Inflammatory macrophage (primary cell): ENCODE measurements at regions not wholly inside any gene's neighbourhood (a gene's known extent, or its start where the extent isn't known, plus 50 kb on each side); places are given as distances from the start of the nearest gene placed in this dataset.
"Not testable (repeated sequence)": the region's sequence is repeated elsewhere in the genome, so short reads cannot be mapped to it uniquely, and the experiment has no call there.

Source experiments
- DNase-seq, 2 donors: peaks; one replicate each; pipeline ENCODE4 v3.0.0-alpha.2; 2020 to 2022

GRCh38 chr1:226461087-226461486 is 53.2 kb upstream of the PARP1 start:
- no peak for DNase-seq

GRCh38 chr1:226463925-226464586 is 56.2 kb upstream of the PARP1 start:
- DNase-seq, result no peak

DNA sequence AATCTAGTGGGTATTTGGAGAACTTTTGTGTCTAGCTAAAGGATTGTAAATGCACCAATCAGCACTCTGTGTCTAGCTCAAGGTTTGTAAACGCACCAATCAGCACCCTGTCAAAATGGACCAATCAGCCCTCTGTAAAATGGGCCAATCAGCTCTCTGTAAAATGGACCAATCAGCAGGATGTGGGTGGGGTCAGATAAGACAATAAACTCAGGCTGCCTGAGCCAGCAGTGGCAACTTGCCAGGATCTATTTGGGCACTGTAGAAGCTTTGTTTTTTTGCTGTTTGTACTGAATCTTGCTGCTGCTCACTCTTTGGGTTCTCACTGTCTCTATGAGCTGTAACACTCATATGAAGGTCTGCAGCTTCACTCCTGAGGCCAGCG is 56.7 kb upstream of the PARP1 start:
- not testable (repeated sequence) for DNase-seq

DNA sequence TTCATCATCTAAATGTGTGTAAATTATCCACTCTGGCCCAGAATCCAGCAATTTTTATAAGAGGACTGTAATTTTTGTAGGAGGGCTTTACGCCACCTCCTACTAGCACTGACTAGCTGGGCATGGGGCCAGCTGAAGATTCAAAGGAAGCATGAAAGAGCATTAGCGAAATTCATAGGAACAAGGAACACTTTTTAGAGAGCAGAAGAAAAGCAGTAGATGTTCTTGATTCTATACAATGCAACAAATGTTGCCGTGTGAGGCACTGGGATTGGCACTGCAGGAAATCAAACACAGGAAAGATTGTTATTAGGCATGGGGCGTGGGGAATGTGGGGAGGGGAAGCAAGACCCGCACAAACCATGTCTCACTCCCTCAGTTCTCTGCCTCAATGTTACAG is 58.4 kb upstream of the PARP1 start:
- no peak for DNase-seq

DNA sequence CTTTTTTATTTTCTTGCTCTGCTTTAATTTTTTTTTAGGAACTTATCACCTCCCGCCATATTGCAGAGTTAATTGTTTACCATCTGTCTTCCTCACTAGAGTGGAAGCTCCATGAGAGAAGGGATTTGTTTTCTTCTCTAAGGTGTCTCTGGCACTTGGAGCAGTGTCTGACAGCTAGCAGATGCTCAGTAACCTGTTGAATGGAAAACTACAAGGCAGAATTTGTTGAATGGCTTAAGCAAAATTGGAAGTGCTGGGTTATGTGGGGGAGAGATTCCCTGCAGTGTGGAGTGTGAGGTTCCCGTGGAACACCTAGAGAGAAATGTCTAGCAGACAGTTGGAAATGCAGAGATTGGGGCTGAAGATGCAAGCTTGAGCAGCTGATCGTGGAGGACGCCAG is 59.5 kb upstream of the PARP1 start:
- no peak for DNase-seq

- peak; percentile 56 to 68 for DNase-seq
Observed at GRCh38 chr1:226470921-226471866, 63.3 kb upstream of the PARP1 start.

GRCh38 chr1:226473325-226473724 is 65.4 kb upstream of the PARP1 start:
- no peak for DNase-seq

GRCh38 chr1:226474041-226474440 is 66.1 kb upstream of the PARP1 start:
- peak in 1 of 2 donors; percentile 9 for DNase-seq

DNA sequence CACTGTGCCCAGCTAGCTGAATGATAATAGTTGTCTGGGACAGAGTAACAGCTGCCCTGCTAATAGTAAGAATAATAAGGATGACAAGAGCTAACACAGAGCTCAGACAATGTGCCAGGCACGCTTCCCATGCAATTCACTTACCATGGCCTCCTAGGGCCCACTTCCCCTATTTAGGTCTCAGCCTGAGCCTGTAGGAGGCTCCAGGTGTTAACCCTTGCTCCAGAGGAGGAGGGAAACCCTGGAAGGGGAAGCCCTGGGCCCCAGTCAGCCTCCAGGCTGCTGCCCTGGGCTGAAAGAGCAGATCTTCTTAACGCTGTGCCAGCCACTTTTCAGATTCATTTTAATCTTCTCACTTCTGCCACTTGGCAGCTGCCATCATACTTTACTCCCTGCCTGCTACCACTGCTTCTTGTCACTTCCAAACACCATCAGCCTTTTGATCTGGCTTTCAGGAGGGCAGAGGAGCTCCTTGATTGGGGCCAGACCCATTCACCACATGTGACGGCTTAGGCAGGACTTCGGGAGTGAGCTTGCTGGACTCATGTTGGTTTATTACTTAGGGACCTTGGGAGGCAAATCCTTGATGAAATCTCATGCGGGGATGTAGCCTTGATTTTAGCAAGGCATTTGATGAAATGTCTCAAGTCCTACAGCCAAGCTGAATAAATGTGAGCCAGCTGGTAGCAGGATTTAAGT is 66.7 kb upstream of the PARP1 start:
- DNase-seq, result peak in 1 of 2 donors; percentile 10

- no peak for DNase-seq
Observed at GRCh38 chr1:226475142-226475511, 67.2 kb upstream of the PARP1 start.

- no peak for DNase-seq
Observed at GRCh38 chr1:226476066-226476465, 68.2 kb upstream of the PARP1 start.

DNA sequence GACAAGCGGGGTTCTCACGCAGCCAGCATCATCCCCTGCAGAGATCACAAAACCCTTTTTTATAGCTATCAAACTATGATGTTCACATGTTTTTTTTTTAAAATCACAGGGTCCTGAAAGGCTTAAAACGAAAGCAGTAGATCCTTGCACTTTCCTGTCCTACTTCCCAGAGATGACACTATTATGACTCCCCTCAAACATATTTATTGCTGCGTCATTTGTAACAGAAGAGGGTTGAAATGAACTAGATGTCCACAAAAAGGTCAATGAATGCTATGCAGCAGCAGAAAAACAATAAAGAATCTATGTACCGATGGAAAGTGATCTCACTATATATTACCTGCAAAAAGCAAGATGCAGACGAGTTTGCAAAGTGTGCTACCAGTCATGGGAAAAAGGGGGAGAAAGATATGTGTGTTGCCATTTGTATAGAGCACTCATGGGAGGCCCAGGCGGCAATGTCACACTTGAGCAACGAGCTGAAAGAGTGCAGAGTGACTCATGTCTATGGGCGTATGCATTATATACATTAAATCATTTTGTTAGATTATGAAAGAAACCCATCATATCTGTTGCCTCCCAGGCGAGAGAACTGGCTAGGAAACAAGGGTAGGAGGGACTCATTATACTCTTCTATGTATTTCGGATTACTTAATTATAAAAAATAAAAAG is 68.9 kb upstream of the PARP1 start:
- DNase-seq, result peak; percentile 12 to 16

- no peak for DNase-seq
Observed at GRCh38 chr1:226479474-226479873, 69.1 kb upstream of the STUM start.

GRCh38 chr1:226480461-226480860 is 68.1 kb upstream of the STUM start:
- no peak for DNase-seq

GRCh38 chr1:226481133-226481532 is 67.4 kb upstream of the STUM start:
- DNase-seq, result no peak

DNA sequence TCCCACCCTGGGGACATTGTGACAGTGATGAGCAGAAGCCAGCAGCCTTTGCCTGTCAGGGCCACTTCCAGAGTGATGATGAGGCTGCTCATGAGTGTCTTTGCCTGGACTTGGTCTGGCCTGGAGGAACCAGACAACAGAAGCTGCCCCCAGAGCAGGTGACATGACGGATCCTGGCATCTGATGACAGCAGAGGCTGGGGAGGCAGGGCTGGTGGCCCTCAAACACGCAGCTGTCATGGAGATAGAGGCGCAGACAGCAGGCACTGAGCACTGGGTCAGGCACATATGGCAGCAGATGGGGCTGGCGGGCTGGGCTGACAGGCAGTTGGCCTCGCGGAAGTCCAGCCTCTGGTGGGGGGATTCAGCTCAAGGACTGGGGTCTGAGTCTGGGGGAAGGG is 66.4 kb upstream of the STUM start:
- no peak for DNase-seq

DNA sequence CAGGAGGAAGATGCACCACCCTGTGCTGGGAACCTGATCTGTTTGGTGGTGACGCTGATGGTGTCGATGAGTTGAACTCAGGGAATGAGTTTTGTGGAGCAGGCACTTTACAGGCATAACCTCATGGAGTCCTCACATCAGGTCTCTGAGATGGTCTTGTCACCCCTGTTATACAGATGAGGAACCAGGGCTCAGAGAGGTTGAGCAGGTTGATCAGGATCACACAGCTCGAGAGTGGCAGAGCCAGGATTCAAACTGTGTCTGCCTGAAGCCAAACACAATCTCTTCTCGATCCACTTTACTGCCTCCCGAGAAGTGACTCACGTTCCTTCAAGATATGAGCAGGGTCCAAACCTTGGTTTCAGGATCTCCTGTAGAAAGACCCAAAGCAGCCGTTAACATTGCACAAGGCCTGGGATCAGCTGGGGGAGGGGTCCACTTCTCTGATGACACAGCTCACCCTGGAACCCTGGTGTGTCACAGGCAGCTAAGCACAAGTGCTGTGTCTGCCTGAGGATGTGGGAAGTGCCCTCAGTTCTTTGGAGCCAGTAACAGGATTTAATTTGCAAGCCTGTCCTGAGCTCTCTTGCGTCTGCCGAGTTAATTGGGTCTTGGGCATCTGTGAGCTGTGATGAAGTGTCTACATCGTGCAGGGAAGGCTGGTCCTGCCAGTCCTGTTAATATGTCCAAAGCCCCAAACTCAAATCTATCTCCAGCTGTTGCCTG is 65.4 kb upstream of the STUM start:
- no peak for DNase-seq

DNA sequence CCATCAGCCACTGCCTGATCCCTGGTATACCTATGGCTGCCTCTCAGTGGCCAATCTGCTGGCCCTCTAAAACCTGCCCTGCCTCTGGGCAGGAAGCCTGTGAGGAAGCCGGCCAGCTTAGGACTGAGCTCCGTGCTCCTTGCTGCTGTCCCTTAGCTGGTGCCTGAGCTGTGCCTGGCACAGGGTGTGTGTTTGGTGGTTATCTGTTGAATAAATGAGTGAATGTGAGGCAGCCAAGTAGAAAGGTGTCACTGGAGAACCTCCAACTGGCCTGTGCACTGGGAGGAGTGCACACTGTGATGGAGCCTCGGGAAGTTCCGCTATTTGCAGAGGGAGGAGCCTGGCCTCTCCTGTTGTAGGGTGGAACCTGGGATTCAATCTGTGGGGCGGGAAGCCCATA is 63.4 kb upstream of the STUM start:
- DNase-seq, result no peak

DNA sequence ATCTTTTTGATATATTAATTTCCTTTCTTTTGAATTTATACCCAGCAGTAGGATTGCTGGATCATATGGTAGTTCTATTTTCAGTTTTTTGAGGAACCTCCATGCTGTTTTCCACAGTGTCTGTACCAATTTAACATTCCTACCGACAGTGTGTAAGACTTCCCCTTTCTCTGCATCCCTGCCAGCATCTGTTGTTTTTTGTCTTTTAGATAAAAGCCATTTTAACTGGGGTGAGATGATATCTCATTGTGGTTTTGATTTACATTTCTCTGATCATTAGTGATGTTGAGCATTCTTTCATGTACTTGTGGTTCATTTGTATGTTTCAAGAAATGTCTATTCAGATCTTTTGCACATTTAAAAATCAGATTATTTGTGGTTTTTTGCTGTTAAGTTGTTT is 62.4 kb upstream of the STUM start:
- DNase-seq, result no peak

- no peak for DNase-seq
Observed at GRCh38 chr1:226487921-226488320, 60.6 kb upstream of the STUM start.

DNA sequence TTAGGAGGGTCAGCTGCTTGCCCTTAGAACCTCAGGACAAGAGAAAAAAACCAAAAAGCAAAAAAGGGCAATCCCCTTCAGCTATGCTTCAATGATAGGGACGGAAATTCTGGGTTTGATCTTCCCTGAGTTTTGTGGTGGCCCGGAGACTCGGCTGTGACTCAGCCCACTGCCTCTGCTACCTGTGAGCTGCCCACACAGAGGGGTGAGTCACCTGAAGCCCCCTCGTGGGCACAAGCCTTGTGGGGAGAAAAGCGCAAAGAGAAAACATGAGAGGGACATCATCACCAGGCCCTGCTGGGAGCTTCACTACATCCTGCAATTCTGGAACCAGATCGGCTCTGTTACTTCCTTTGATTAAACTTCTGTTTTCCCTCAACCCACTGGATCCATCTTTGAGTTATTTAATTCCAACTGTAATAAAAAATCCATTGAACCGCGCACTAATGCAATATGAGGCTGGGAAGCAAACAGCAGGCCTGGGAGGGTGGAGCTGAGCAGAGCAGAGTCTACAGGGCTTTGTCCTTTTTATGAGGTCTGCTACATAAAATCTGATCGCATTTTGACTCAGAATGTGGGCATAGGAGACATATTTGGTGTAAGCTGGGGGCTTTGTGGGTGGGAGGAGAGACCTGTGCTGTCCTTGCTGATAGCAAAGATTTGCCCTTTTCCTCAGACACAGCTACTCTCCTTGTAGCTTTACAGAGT is 58.7 kb upstream of the STUM start:
- DNase-seq, result no peak

GRCh38 chr1:226490426-226490809 is 58.1 kb upstream of the STUM start:
- DNase-seq, result no peak
